H9 (cell line): ENCODE measurements at regions not wholly inside any gene's neighbourhood (a gene's known extent, or its start where the extent isn't known, plus 50 kb on each side); places are given as distances from the start of the nearest gene placed in this dataset.
"Not testable (repeated sequence)": the region's sequence is repeated elsewhere in the genome, so short reads cannot be mapped to it uniquely, and the experiment has no call there.

Experiments
- DNase-seq: peaks from one replicate; pipeline ENCODE4 v3.0.0-alpha.2; 2017
- H2AFZ ChIP-seq: one replicate; pipeline ENCODE4 v1.6.1; 2013; ENCODE audit warnings: mild to moderate bottlenecking, low read length, control low read depth, moderate library complexity
- H2AK5ac ChIP-seq: 2 replicates; pipeline ENCODE4 v1.6.1; 2013; ENCODE audit warnings: low read length, control low read depth, mixed read lengths; ENCODE audit not compliant: insufficient read length
- H2BK120ac ChIP-seq: one replicate; pipeline ENCODE4 v1.6.1; 2013; ENCODE audit warnings: low read depth, mild to moderate bottlenecking, low read length, control low read depth, inconsistent platforms; ENCODE audit not compliant: poor library complexity, severe bottlenecking
- H2BK12ac ChIP-seq: 2 replicates; pipeline ENCODE4 v1.6.1; 2013; ENCODE audit warnings: low read length, control low read depth, mixed read lengths, low read depth; ENCODE audit not compliant: insufficient read length
- H2BK15ac ChIP-seq: 2 replicates; pipeline ENCODE4 v1.6.1; 2013; ENCODE audit warnings: low read depth, low read length, control low read depth
- H2BK20ac ChIP-seq: one replicate; pipeline ENCODE4 v1.6.1; 2013; ENCODE audit warnings: low read depth, mild to moderate bottlenecking, low read length, control low read depth, inconsistent platforms; ENCODE audit not compliant: poor library complexity, severe bottlenecking
- H2BK5ac ChIP-seq: 2 replicates; pipeline ENCODE4 v1.6.1; 2013; ENCODE audit warnings: low read length, control low read depth, mixed read lengths; ENCODE audit not compliant: insufficient read length
- H3K14ac ChIP-seq: 2 replicates; pipeline ENCODE4 v1.6.1; 2013; ENCODE audit warnings: low read length, control low read depth; ENCODE audit not compliant: insufficient read depth
- H3K18ac ChIP-seq: 2 replicates; pipeline ENCODE4 v1.6.1; 2013; ENCODE audit warnings: low read depth, mild to moderate bottlenecking, mixed read lengths, low read length, control low read depth; ENCODE audit not compliant: insufficient read length
- H3K23ac ChIP-seq: 2 replicates; pipeline ENCODE4 v1.6.1; 2013; ENCODE audit warnings: low read length, control low read depth, mixed read lengths, low read depth; ENCODE audit not compliant: insufficient read length
- H3K23me2 ChIP-seq: 2 replicates; pipeline ENCODE4 v1.6.1; 2013; ENCODE audit warnings: low read depth, mild to moderate bottlenecking, mixed read lengths, low read length, control low read depth; ENCODE audit not compliant: insufficient read length, poor library complexity, severe bottlenecking
- H3K27ac ChIP-seq: 2 replicates; pipeline ENCODE4 v1.5.1; 2013; ENCODE audit warnings: low read length, control low read depth, mixed read lengths, low read depth; ENCODE audit not compliant: insufficient read length
- H3K27me3 ChIP-seq: 2 replicates; pipeline ENCODE4 v1.6.1; 2013; ENCODE audit warnings: low read length, control low read depth, inconsistent platforms; ENCODE audit not compliant: insufficient read depth
- H3K4ac ChIP-seq: 2 replicates; pipeline ENCODE4 v1.6.1; 2013; ENCODE audit warnings: low read depth, mild to moderate bottlenecking, control low read depth, inconsistent platforms, low read length, moderate library complexity
- H3K4me1 ChIP-seq: 2 replicates; pipeline ENCODE4 v1.6.1; 2013; ENCODE audit warnings: low read length, control low read depth, inconsistent platforms; ENCODE audit not compliant: insufficient read depth
- H3K4me2 ChIP-seq: 2 replicates; pipeline ENCODE4 v1.6.1; 2013; ENCODE audit warnings: low read length, control low read depth, mixed read lengths; ENCODE audit not compliant: insufficient read length, insufficient read depth
- H3K56ac ChIP-seq: 2 replicates; pipeline ENCODE4 v1.6.1; 2013; ENCODE audit warnings: low read depth, mild to moderate bottlenecking, mixed read lengths, low read length, control low read depth; ENCODE audit not compliant: insufficient read length
- H3K79me1 ChIP-seq: 2 replicates; pipeline ENCODE4 v1.6.1; 2013; ENCODE audit warnings: low read depth, mild to moderate bottlenecking, moderate library complexity, low read length, control low read depth, inconsistent platforms; ENCODE audit not compliant: insufficient read depth, poor library complexity, severe bottlenecking
- H3K79me2 ChIP-seq: 2 replicates; pipeline ENCODE4 v1.6.1; 2013; ENCODE audit warnings: low read length, control low read depth, inconsistent platforms; ENCODE audit not compliant: insufficient read depth
- H3K9ac ChIP-seq: 2 replicates; pipeline ENCODE4 v1.6.1; 2013; ENCODE audit warnings: low read length, control low read depth, mixed read lengths; ENCODE audit not compliant: insufficient read length; ENCODE audit errors: extremely low read depth
- H3K9me3 ChIP-seq: one replicate; pipeline ENCODE4 v1.6.1; 2013; ENCODE audit warnings: low read depth, low read length, inconsistent platforms; ENCODE audit not compliant: control insufficient read depth
- H3T11ph ChIP-seq: one replicate; pipeline ENCODE4 v1.6.1; 2013; ENCODE audit warnings: mild to moderate bottlenecking, low read length, control low read depth, inconsistent platforms
- H4K20me1 ChIP-seq: one replicate; pipeline ENCODE4 v1.6.1; 2013; ENCODE audit not compliant: control insufficient read depth, insufficient read length, insufficient read depth
- H4K5ac ChIP-seq: 2 replicates; pipeline ENCODE4 v1.6.1; 2013; ENCODE audit warnings: low read depth, mild to moderate bottlenecking, mixed read lengths, low read length, control low read depth; ENCODE audit not compliant: insufficient read length
- H4K8ac ChIP-seq: replicated peaks from 2 replicates; pipeline ENCODE4 v1.6.1; 2013; ENCODE audit warnings: low read length, control low read depth, mixed read lengths, low read depth; ENCODE audit not compliant: insufficient read length
- H4K91ac ChIP-seq: 2 replicates; pipeline ENCODE4 v1.6.1; 2013; ENCODE audit warnings: low read depth, mild to moderate bottlenecking, moderate library complexity, mixed read lengths, low read length, control low read depth; ENCODE audit not compliant: insufficient read length
- H3K27ac Mint-ChIP-seq, 3 experiments: 2 replicates in 2 of 3; 3 replicates in 1 of 3; pipeline ENCODE4 v1.8.0; 2020 to 2021; ENCODE audit warnings: mixed read lengths in 3 of 3, mild to moderate bottlenecking in 1 of 3, moderate library complexity in 1 of 3
- H3K27me3 Mint-ChIP-seq: 2 replicates; pipeline ENCODE4 v1.8.0; 2021; ENCODE audit warnings: low read depth, mild to moderate bottlenecking, moderate library complexity, mixed read lengths
- H3K36me3 Mint-ChIP-seq, 3 experiments: 2 replicates in 2 of 3; 3 replicates in 1 of 3; pipeline ENCODE4 v1.8.0; 2020 to 2021; ENCODE audit warnings: low read depth in 3 of 3, mixed read lengths in 3 of 3; ENCODE audit not compliant: insufficient read depth in 1 of 3
- H3K4me1 Mint-ChIP-seq, 2 experiments: 2 replicates each; pipeline ENCODE4 v1.8.0; 2020; ENCODE audit warnings: mixed read lengths in 2 of 2
- H3K4me3 Mint-ChIP-seq, 2 experiments: 2 replicates in 1 of 2; 3 replicates in 1 of 2; pipeline ENCODE4 v1.8.0; 2020 to 2021; ENCODE audit warnings: mild to moderate bottlenecking in 2 of 2, mixed read lengths in 2 of 2, moderate library complexity in 1 of 2
- H3K9me3 Mint-ChIP-seq, 2 experiments: 2 replicates in 1 of 2; 3 replicates in 1 of 2; pipeline ENCODE4 v1.8.0; 2020; ENCODE audit warnings: mild to moderate bottlenecking in 2 of 2, mixed read lengths in 2 of 2, moderate library complexity in 1 of 2
- WGBS: extraction: QIAGEN DNeasy Blood & Tissue Kit; methylation state at CpG from one replicate; pipeline ENCODE4 v1.1.7; 2013; ENCODE audit warnings: missing lambda C conversion rate, low lambda C conversion rate, mixed read lengths; ENCODE audit not compliant: insufficient read length; ENCODE audit errors: extremely low coverage; 5-methylcytosine and 5-hydroxymethylcytosine counted together
- TF ChIP-seq, protein P1 (sequence below): fragments of 200-600 bp; sonication (generic); conservative IDR thresholded peaks from 3 replicates; pipeline ENCODE4 v1.8.0; 2021; ENCODE audit warnings: antibody characterized with exemption, mild to moderate bottlenecking

DNA sequence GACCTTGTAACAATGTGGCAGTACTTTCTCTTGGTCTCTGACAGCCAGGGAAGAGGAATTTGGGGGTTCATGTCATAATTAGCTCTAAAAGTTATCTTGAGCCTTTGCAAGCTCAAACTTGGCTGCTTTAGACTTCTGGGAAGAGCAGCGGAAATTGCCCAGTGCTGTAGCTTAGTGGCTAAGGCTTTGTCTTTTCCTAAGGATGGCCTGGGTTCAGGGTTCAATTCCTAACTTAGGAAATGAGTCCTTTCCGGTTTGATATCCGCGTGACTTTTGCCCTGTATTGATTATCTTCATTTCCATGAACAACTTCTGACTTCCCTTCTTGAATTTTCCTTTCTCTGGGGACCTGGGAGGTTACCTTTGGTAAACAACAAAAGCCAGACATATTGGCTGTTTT lies 961.0 kb downstream of the CNTNAP5 start:
- H3K79me1 ChIP-seq: no peaks in the 10 kb centered on the region
- no peak overlapping the region for H3K4ac ChIP-seq
- peaks cover 8 to 14% of the 10 kb centered on the region in 2 experiments; a peak in 2 of 4 replicates for H3K4me1 Mint-ChIP-seq
- H4K91ac ChIP-seq: no peak overlapping the region
- no peak overlapping the region for H3K4me3 Mint-ChIP-seq
- no peak overlapping the region for H3K27ac ChIP-seq
- H2BK5ac ChIP-seq: no peak overlapping the region
- no peaks in the 10 kb centered on the region for H4K20me1 ChIP-seq
- H3K9me3 ChIP-seq: no peaks in the 10 kb centered on the region
- peaks cover 8 to 13% (median 11%) of the 10 kb centered on the region in 3 experiments; a peak in 6 of 7 replicates for H3K36me3 Mint-ChIP-seq
- no peak overlapping the region for H3K27ac Mint-ChIP-seq
- DNase-seq: no peak
- no peak overlapping the region for H2AFZ ChIP-seq
- TF ChIP-seq, protein P1, sequence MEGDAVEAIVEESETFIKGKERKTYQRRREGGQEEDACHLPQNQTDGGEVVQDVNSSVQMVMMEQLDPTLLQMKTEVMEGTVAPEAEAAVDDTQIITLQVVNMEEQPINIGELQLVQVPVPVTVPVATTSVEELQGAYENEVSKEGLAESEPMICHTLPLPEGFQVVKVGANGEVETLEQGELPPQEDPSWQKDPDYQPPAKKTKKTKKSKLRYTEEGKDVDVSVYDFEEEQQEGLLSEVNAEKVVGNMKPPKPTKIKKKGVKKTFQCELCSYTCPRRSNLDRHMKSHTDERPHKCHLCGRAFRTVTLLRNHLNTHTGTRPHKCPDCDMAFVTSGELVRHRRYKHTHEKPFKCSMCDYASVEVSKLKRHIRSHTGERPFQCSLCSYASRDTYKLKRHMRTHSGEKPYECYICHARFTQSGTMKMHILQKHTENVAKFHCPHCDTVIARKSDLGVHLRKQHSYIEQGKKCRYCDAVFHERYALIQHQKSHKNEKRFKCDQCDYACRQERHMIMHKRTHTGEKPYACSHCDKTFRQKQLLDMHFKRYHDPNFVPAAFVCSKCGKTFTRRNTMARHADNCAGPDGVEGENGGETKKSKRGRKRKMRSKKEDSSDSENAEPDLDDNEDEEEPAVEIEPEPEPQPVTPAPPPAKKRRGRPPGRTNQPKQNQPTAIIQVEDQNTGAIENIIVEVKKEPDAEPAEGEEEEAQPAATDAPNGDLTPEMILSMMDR: no peak
- no peak overlapping the region for H3K9ac ChIP-seq
- H3K4me1 ChIP-seq: no peaks in the 10 kb centered on the region
- peaks cover 10 to 16% of the 10 kb centered on the region in 2 experiments; a peak in 3 of 5 replicates for H3K9me3 Mint-ChIP-seq
- H3K23me2 ChIP-seq: no peaks in the 10 kb centered on the region
- no peak overlapping the region for H3K18ac ChIP-seq
- H2BK12ac ChIP-seq: no peak overlapping the region
- no peak overlapping the region for H2BK120ac ChIP-seq
- no CpG with 5 or more reads among the region's 4 CpGs for WGBS
- H3T11ph ChIP-seq: no peak overlapping the region
- no peak overlapping the region for H3K14ac ChIP-seq
- no peak overlapping the region for H2BK20ac ChIP-seq
- no peak overlapping the region for H4K5ac ChIP-seq
- no peaks in the 10 kb centered on the region for H3K27me3 ChIP-seq
- no peaks in the 10 kb centered on the region for H3K27me3 Mint-ChIP-seq
- H2BK15ac ChIP-seq: no peak overlapping the region
- no peak overlapping the region for H2AK5ac ChIP-seq
- no peaks in the 10 kb centered on the region for H3K79me2 ChIP-seq
- no peak overlapping the region for H3K4me2 ChIP-seq
- H3K23ac ChIP-seq: no peak overlapping the region
- H3K56ac ChIP-seq: no peak overlapping the region
- H4K8ac ChIP-seq: no peak overlapping the region

DNA sequence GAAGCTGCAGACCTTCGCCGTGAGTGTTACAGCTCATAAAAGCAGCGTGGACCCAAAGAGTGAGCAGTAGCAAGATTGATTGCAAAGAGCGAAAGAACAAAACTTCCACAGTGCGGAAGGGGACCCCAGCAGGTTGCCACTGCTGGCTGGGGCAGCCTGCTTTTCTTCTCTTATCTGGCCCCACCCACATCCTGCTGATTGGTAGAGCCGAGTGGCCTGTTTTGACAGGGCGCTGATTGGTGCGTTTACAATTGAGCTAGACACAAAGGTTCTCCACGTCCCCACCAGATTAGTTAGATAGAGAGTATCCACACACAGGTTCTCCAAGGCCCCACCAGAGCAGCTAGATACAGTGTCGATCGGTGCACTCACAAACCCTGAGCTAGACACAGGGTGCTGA lies 961.8 kb downstream of the CNTNAP5 start:
- H3K79me1 ChIP-seq, H3K27me3 ChIP-seq, H4K20me1 ChIP-seq, H3K9me3 ChIP-seq, H4K91ac ChIP-seq, H3K14ac ChIP-seq, H3K79me2 ChIP-seq, H3K23ac ChIP-seq, H2BK5ac ChIP-seq, H3K4me1 ChIP-seq, H3K27me3 Mint-ChIP-seq, H2BK20ac ChIP-seq, H2AFZ ChIP-seq, H3K23me2 ChIP-seq, H3K9ac ChIP-seq, H4K5ac ChIP-seq, DNase-seq, H2BK15ac ChIP-seq, H3T11ph ChIP-seq, H2BK12ac ChIP-seq, H3K18ac ChIP-seq, H3K56ac ChIP-seq, H3K27ac ChIP-seq, H2BK120ac ChIP-seq, H3K4ac ChIP-seq, H4K8ac ChIP-seq, H3K4me3 Mint-ChIP-seq, H3K4me2 ChIP-seq, H2AK5ac ChIP-seq: not testable (repeated sequence)
- Mint-ChIP-seq H3K27ac (peak overlapping the region; percentile 40 to 88 (median 74); a peak in 3 of 7 replicates), H3K9me3 (peaks cover 12 to 18% of the 10 kb centered on the region in 2 experiments; a peak in 4 of 5 replicates), H3K36me3 (peaks cover 11 to 16% (median 11%) of the 10 kb centered on the region in 3 experiments; a peak in 6 of 7 replicates), H3K4me1 (peaks cover 6 to 14% of the 10 kb centered on the region in 2 experiments; a peak in 2 of 4 replicates)
- WGBS: no CpG with 5 or more reads among the region's 11 CpGs
